CD14-positive monocyte (primary cell): ENCODE measurements at regions not wholly inside any gene's neighbourhood (a gene's known extent, or its start where the extent isn't known, plus 50 kb on each side); places are given as distances from the start of the nearest gene placed in this dataset.

ENCODE experiments used
- DNase-seq, 3 donors: peaks; one replicate each; pipeline ENCODE4 v3.0.0-alpha.2; 2011 to 2022
- H2AFZ ChIP-seq: 2 replicates; pipeline ENCODE4 v1.6.0; 2012; ENCODE audit warnings: mild to moderate bottlenecking, low read depth, low read length, inconsistent platforms; ENCODE audit not compliant: insufficient read depth, poor library complexity, severe bottlenecking
- H3K27ac ChIP-seq, 2 donors: 1 replicate in 1 of 2; 2 replicates in 1 of 2; pipeline ENCODE4 v1.5.1; 2012 to 2013; ENCODE audit warnings: low read length in 2 of 2, control low read depth in 1 of 2, inconsistent platforms in 1 of 2, low read depth in 1 of 2, mild to moderate bottlenecking in 1 of 2
- H3K27me3 ChIP-seq, 2 donors: one replicate each; pipeline versions ENCODE4 v1.6.0 to v1.6.1; 2011 to 2013; ENCODE audit warnings: low read length in 2 of 2; ENCODE audit not compliant: control insufficient read depth in 2 of 2, insufficient read depth in 2 of 2
- H3K36me3 ChIP-seq, 2 donors: replicated peaks in 1 of 2; 1 replicate in 1 of 2; 2 replicates in 1 of 2; pipeline versions ENCODE4 v1.5.1 to v1.6.1; 2012 to 2013; ENCODE audit warnings: low read length in 2 of 2, control low read depth in 1 of 2, inconsistent platforms in 1 of 2, mild to moderate bottlenecking in 1 of 2; ENCODE audit not compliant: insufficient read depth in 2 of 2, control insufficient read depth in 1 of 2
- H3K4me1 ChIP-seq, 2 donors: 1 replicate in 1 of 2; 2 replicates in 1 of 2; pipeline versions ENCODE4 v1.5.1 to v1.6.1; 2012 to 2013; ENCODE audit warnings: low read length in 2 of 2, control low read depth in 1 of 2, inconsistent platforms in 1 of 2, mild to moderate bottlenecking in 1 of 2, moderate library complexity in 1 of 2; ENCODE audit not compliant: insufficient read depth in 2 of 2, control insufficient read depth in 1 of 2
- H3K4me2 ChIP-seq: replicated peaks from 2 replicates; pipeline ENCODE3; 2012; ENCODE audit warnings: low read length, moderate library complexity, mild to moderate bottlenecking; ENCODE audit not compliant: poor library complexity, severe bottlenecking; ENCODE audit errors: extremely low read depth
- H3K4me3 ChIP-seq, 3 experiments: fragments of 200-600 bp in 1 of 3; sonication (generic) in 1 of 3; replicated peaks in 1 of 3; 1 replicate in 2 of 3; 2 replicates in 1 of 3; pipeline ENCODE4 v1.5.1; 2011 to 2013; ENCODE audit warnings: low read length in 3 of 3, mild to moderate bottlenecking in 3 of 3, control low read depth in 2 of 3, low read depth in 2 of 3, inconsistent platforms in 1 of 3, moderate library complexity in 1 of 3
- H3K79me2 ChIP-seq: 2 replicates; pipeline ENCODE4 v1.6.0; 2012; ENCODE audit warnings: mild to moderate bottlenecking, control low read depth, inconsistent platforms, low read length, moderate library complexity; ENCODE audit not compliant: insufficient read depth
- H3K9ac ChIP-seq: 2 replicates; pipeline ENCODE4 v1.6.0; 2017; ENCODE audit warnings: low read length, mild to moderate bottlenecking; ENCODE audit not compliant: insufficient read depth, poor library complexity, severe bottlenecking
- H3K9me3 ChIP-seq, 2 donors: replicated peaks in 1 of 2; 1 replicate in 1 of 2; 2 replicates in 1 of 2; pipeline versions ENCODE4 v1.5.1 to v1.6.1; 2012 to 2013; ENCODE audit warnings: low read length in 2 of 2, control low read depth in 1 of 2; ENCODE audit not compliant: control insufficient read depth in 1 of 2, insufficient read depth in 1 of 2
- H4K20me1 ChIP-seq: 2 replicates; pipeline ENCODE4 v1.6.0; 2012; ENCODE audit warnings: mild to moderate bottlenecking, low read length, control low read depth, moderate library complexity; ENCODE audit not compliant: insufficient read depth
- H3K27ac Mint-ChIP-seq, 7 donors: one replicate each; pipeline ENCODE4 v1.8.0; 2020; ENCODE audit warnings: mild to moderate bottlenecking in 7 of 7, mixed read lengths in 7 of 7, moderate library complexity in 6 of 7, inconsistent platforms in 2 of 7
- H3K27me3 Mint-ChIP-seq, 3 donors: one replicate each; pipeline ENCODE4 v1.8.0; 2021 to 2022; ENCODE audit warnings: low read depth in 3 of 3, mild to moderate bottlenecking in 3 of 3, mixed read lengths in 3 of 3, moderate library complexity in 3 of 3, inconsistent platforms in 1 of 3
- H3K36me3 Mint-ChIP-seq, 2 donors: one replicate each; pipeline ENCODE4 v1.8.0; 2020; ENCODE audit warnings: mixed read lengths in 2 of 2, inconsistent platforms in 1 of 2, mild to moderate bottlenecking in 1 of 2
- H3K4me1 Mint-ChIP-seq: one replicate; pipeline ENCODE4 v1.8.0; 2020; ENCODE audit warnings: mild to moderate bottlenecking, mixed read lengths
- H3K4me3 Mint-ChIP-seq, 2 donors: one replicate each; pipeline ENCODE4 v1.8.0; 2020; ENCODE audit warnings: mild to moderate bottlenecking in 2 of 2, mixed read lengths in 2 of 2, moderate library complexity in 1 of 2
- H3K9me3 Mint-ChIP-seq, 7 donors: one replicate each; pipeline ENCODE4 v1.8.0; 2020 to 2022; ENCODE audit warnings: mixed read lengths in 7 of 7, mild to moderate bottlenecking in 6 of 7, moderate library complexity in 6 of 7, inconsistent platforms in 2 of 7
- CTCF ChIP-seq: fragments of 200-600 bp; IDR thresholded peaks from one replicate; pipeline ENCODE4 v1.8.0; 2022; ENCODE audit warnings: antibody characterized with exemption, mild to moderate bottlenecking
- WGBS: methylation state at CpG from one replicate; pipeline ENCODE4 v1.1.5; 2013; ENCODE audit warnings: missing lambda C conversion rate; ENCODE audit not compliant: insufficient coverage; 5-methylcytosine and 5-hydroxymethylcytosine counted together
- intact Hi-C, 2 donors: fragments of 100-400 bp; cut with micrococcal nuclease; formaldehyde crosslinking; loops; one replicate each; pipeline versions ENCODE4 v1.15.0 to v1.15.1; 2023

- Histone ChIP-seq H3K4me2 (no peak overlapping the region), H3K4me3 (no peak overlapping the region), H3K79me2 (no peaks in the 10 kb centered on the region), H3K27ac (no peak overlapping the region), H3K27me3 (no peaks in the 10 kb centered on the region), H3K9ac (no peak overlapping the region), H3K9me3 (peaks cover 0 to 4% of the 10 kb centered on the region in 2 donors), H3K4me1 (no peaks in the 10 kb centered on the region), H3K36me3 (no peaks in the 10 kb centered on the region), H4K20me1 (no peaks in the 10 kb centered on the region), H2AFZ (no peak overlapping the region)
- intact Hi-C loops, result no loop called here
- no peak for DNase-seq
- no peak for TF ChIP-seq CTCF
- Mint-ChIP-seq H3K36me3 (no peaks in the 10 kb centered on the region), H3K27ac (no peak overlapping the region), H3K9me3 (peaks cover 0 to 8% (median 0%) of the 10 kb centered on the region in 7 donors), H3K4me1 (no peaks in the 10 kb centered on the region), H3K4me3 (no peak overlapping the region), H3K27me3 (peaks cover 0 to 2% (median 2%) of the 10 kb centered on the region in 3 donors)
- no CpG with 5 or more reads among the region's 3 CpGs for WGBS
These were observed 1094.5 kb upstream of the CDH6 start for GRCh38 chr5:30098940-30099339.

GRCh38 chr5:30092548-30092947 lies 1100.9 kb upstream of the CDH6 start:
- no peaks in the 10 kb centered on the region for H3K36me3 Mint-ChIP-seq
- Histone ChIP-seq H3K9ac (no peak overlapping the region), H3K79me2 (no peaks in the 10 kb centered on the region), H3K27ac (no peak overlapping the region), H3K4me2 (no peak overlapping the region), H3K4me3 (no peak overlapping the region), H3K27me3 (no peaks in the 10 kb centered on the region), H2AFZ (no peak overlapping the region), H3K4me1 (no peaks in the 10 kb centered on the region), H3K36me3 (no peaks in the 10 kb centered on the region), H4K20me1 (no peaks in the 10 kb centered on the region), H3K9me3 (no peaks in the 10 kb centered on the region)
- H3K4me3 Mint-ChIP-seq, result no peak overlapping the region
- WGBS, result no CpG with 5 or more reads among the region's 1 CpG
- DNase-seq, result no peak
- H3K4me1 Mint-ChIP-seq, result no peaks in the 10 kb centered on the region
- H3K27me3 Mint-ChIP-seq, result no peaks in the 10 kb centered on the region
- peaks cover 0 to 5% (median 0%) of the 10 kb centered on the region in 7 donors for H3K9me3 Mint-ChIP-seq
- intact Hi-C loops, result no loop called here
- no peak for TF ChIP-seq CTCF
- H3K27ac Mint-ChIP-seq, result no peak overlapping the region
